ENCODE measurements at regions not wholly inside any gene's neighbourhood (a gene's known extent, or its start where the extent isn't known, plus 50 kb on each side); places are given as distances from the start of the nearest gene placed in this dataset.

- Histone ChIP-seq H3K27me3 (no peaks in the 10 kb centered on the region), H3K9me3 (peaks cover 3% of the 10 kb centered on the region), H3K4me1 (ENCODE audit: control insufficient read depth in 1 of 2, insufficient read depth in 1 of 2, low read depth in 1 of 2, low read length in 1 of 2) (peaks cover 25 to 36% of the 10 kb centered on the region in 2 experiments), H3K4me3 (ENCODE audit: low read depth in 1 of 2, low read length in 1 of 2) (peak overlapping the region in 1 of 2 experiments; percentile 7), H3K27ac (peak overlapping the region; percentile 80), H3K36me3 (no peaks in the 10 kb centered on the region)
- no peak for TF ChIP-seq CTCF (IDR thresholded peaks at IDR 0.05)
Observed at GRCh38 chr15:49706805-49707204, 86.0 kb downstream of the DTWD1 start.

GRCh38 chr15:49707598-49707997 lies 86.8 kb downstream of the DTWD1 start:
- Histone ChIP-seq H3K4me1 (ENCODE audit: control insufficient read depth in 1 of 2, insufficient read depth in 1 of 2, low read depth in 1 of 2, low read length in 1 of 2) (peaks cover 31 to 43% of the 10 kb centered on the region in 2 experiments), H3K27ac (peak overlapping the region; percentile 80), H3K36me3 (no peaks in the 10 kb centered on the region), H3K9me3 (peaks cover 3% of the 10 kb centered on the region), H3K27me3 (no peaks in the 10 kb centered on the region), H3K4me3 (ENCODE audit: low read depth in 1 of 2, low read length in 1 of 2) (no peak overlapping the region)
- no peak for TF ChIP-seq CTCF (IDR thresholded peaks at IDR 0.05)

GRCh38 chr15:49709646-49710214 lies 88.9 kb downstream of the DTWD1 start:
- Histone ChIP-seq H3K27ac (peak overlapping the region; percentile 1), H3K27me3 (no peaks in the 10 kb centered on the region), H3K36me3 (no peaks in the 10 kb centered on the region), H3K4me3 (ENCODE audit: low read depth in 1 of 2, low read length in 1 of 2) (no peak overlapping the region), H3K9me3 (peaks cover 3% of the 10 kb centered on the region), H3K4me1 (ENCODE audit: control insufficient read depth in 1 of 2, insufficient read depth in 1 of 2, low read depth in 1 of 2, low read length in 1 of 2) (peaks cover 52 to 64% of the 10 kb centered on the region in 2 experiments)
- no peak for TF ChIP-seq CTCF (IDR thresholded peaks at IDR 0.05)

- peaks cover 3% of the 10 kb centered on the region for H3K9me3 ChIP-seq
- peaks cover 63 to 75% of the 10 kb centered on the region in 2 experiments for H3K4me1 ChIP-seq (ENCODE audit: control insufficient read depth in 1 of 2, insufficient read depth in 1 of 2, low read depth in 1 of 2, low read length in 1 of 2)
- no peak overlapping the region for H3K4me3 ChIP-seq (ENCODE audit: low read depth in 1 of 2, low read length in 1 of 2)
- no peak for TF ChIP-seq CTCF (IDR thresholded peaks at IDR 0.05)
- no peaks in the 10 kb centered on the region for H3K27me3 ChIP-seq
- H3K36me3 ChIP-seq, result no peaks in the 10 kb centered on the region
- peak overlapping the region; percentile 68 for H3K27ac ChIP-seq
Observed at GRCh38 chr15:49712162-49712561, 91.3 kb downstream of the DTWD1 start.

GRCh38 chr15:49712846-49713450 lies 92.1 kb downstream of the DTWD1 start:
- Histone ChIP-seq H3K27ac (peak overlapping the region; percentile 68), H3K27me3 (no peaks in the 10 kb centered on the region), H3K4me1 (ENCODE audit: control insufficient read depth in 1 of 2, insufficient read depth in 1 of 2, low read depth in 1 of 2, low read length in 1 of 2) (peaks cover 63 to 75% of the 10 kb centered on the region in 2 experiments), H3K9me3 (peaks cover 3% of the 10 kb centered on the region), H3K4me3 (ENCODE audit: low read depth in 1 of 2, low read length in 1 of 2) (no peak overlapping the region), H3K36me3 (no peaks in the 10 kb centered on the region)
- no peak for TF ChIP-seq CTCF (IDR thresholded peaks at IDR 0.05)

Measured in neutrophil (primary cell).